Left ventricle myocardium inferior (tissue), 1 donor: ENCODE measurements at regions not wholly inside any gene's neighbourhood (a gene's known extent, or its start where the extent isn't known, plus 50 kb on each side); places are given as distances from the start of the nearest gene placed in this dataset.

Experiments
- DNase-seq: peaks from one replicate; pipeline ENCODE4 v3.0.0-alpha.2; 2020
- H3K27ac ChIP-seq: fragments of 200-600 bp; replicated peaks from 2 replicates; pipeline ENCODE4 v1.8.0; 2021
- H3K27me3 ChIP-seq: fragments of 200-600 bp; 2 replicates; pipeline ENCODE4 v1.8.0; 2021; ENCODE audit warnings: low read depth
- H3K36me3 ChIP-seq: fragments of 200-600 bp; 2 replicates; pipeline ENCODE4 v1.8.0; 2021
- H3K4me1 ChIP-seq: fragments of 200-600 bp; 2 replicates; pipeline ENCODE4 v1.8.0; 2021
- H3K4me3 ChIP-seq: fragments of 200-600 bp; 2 replicates; pipeline ENCODE4 v1.8.0; 2021; ENCODE audit warnings: mild to moderate bottlenecking, moderate library complexity
- H3K9me3 ChIP-seq: fragments of 200-600 bp; replicated peaks from 2 replicates; pipeline ENCODE4 v1.8.0; 2021
- intact Hi-C: fragments of 100-400 bp; cut with micrococcal nuclease; formaldehyde crosslinking; loops from one replicate; pipeline ENCODE4 v1.11.0; 2022
- TF ChIP-seq, protein P1 (sequence below): fragments of 200-600 bp; IDR thresholded peaks from 2 replicates; pipeline ENCODE4 v1.8.0; 2021; ENCODE audit warnings: antibody characterized with exemption, mild to moderate bottlenecking, borderline replicate concordance
- donor health status: DM: no; HTN: yes; CAD: no; lungs with severe emphysema.

DNA sequence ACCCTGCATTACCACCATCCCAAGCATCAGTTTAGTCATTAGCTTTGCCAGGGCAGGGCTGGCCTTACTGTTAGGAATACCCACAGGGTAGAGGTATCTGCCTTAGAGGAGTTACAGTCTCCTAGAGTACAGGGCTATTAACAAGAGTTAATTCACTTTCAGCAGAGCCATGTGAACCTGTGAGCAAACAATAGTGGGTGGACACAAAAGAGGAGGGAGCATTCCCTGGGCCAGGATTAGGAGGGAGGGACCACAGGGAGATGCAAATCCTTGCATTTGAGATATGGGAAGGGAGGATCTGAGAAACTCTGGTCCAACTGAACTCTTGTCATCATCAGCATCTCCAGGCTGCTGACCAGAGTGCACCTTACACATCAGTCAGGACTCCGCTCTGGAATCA is 51.1 kb upstream of the IGSF21 start:
- intact Hi-C loops = no loop called here
- no peaks in the 10 kb centered on the region for H3K9me3 ChIP-seq
- no peak for DNase-seq
- H3K4me1 ChIP-seq = no peaks in the 10 kb centered on the region
- TF ChIP-seq, protein P1, sequence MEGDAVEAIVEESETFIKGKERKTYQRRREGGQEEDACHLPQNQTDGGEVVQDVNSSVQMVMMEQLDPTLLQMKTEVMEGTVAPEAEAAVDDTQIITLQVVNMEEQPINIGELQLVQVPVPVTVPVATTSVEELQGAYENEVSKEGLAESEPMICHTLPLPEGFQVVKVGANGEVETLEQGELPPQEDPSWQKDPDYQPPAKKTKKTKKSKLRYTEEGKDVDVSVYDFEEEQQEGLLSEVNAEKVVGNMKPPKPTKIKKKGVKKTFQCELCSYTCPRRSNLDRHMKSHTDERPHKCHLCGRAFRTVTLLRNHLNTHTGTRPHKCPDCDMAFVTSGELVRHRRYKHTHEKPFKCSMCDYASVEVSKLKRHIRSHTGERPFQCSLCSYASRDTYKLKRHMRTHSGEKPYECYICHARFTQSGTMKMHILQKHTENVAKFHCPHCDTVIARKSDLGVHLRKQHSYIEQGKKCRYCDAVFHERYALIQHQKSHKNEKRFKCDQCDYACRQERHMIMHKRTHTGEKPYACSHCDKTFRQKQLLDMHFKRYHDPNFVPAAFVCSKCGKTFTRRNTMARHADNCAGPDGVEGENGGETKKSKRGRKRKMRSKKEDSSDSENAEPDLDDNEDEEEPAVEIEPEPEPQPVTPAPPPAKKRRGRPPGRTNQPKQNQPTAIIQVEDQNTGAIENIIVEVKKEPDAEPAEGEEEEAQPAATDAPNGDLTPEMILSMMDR = no peak
- no peak overlapping the region for H3K27ac ChIP-seq
- no peak overlapping the region for H3K4me3 ChIP-seq
- no peaks in the 10 kb centered on the region for H3K36me3 ChIP-seq
- H3K27me3 ChIP-seq = peaks cover 95% of the 10 kb centered on the region

DNA sequence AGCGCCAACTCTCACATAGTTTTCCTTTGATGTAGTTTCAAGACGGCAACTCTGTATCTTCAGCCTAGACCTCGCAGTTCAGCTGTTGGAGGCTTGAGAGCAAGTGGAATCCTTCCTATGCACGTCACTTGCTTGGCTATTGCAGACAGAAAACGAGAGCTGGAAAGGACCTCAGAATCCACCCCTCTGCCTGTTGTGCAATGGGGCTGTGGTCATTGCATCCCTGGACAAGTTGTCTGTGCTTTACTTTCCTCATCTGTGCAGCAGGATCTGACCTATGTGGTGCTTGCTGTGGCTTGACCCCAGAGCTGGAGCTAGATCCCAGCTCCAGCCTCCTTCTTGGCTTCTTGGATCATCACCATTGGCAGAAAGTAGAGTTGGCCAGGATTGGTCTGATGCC is 50.0 kb upstream of the IGSF21 start:
- Histone ChIP-seq H3K4me3 (no peak overlapping the region), H3K9me3 (peaks cover 6% of the 10 kb centered on the region), H3K27ac (no peak overlapping the region), H3K27me3 (peaks cover 96% of the 10 kb centered on the region), H3K4me1 (no peaks in the 10 kb centered on the region), H3K36me3 (no peaks in the 10 kb centered on the region)
- TF ChIP-seq, protein P1 = no peak
- intact Hi-C loops = no loop called here
- no peak for DNase-seq
